HepG2 (cell line): ENCODE measurements at regions not wholly inside any gene's neighbourhood (a gene's known extent, or its start where the extent isn't known, plus 50 kb on each side); places are given as distances from the start of the nearest gene placed in this dataset.

ENCODE experiments used
- ATAC-seq: fragments of 200-7000 bp; cut with Tn5 transposase; 3 replicates; pipeline ENCODE4 v1.9.1; 2020; ENCODE audit warnings: mild to moderate bottlenecking, moderate library complexity
- BruUV-seq: library from RNA; stranded (reverse); fragments of 400-500 nt; replicated peaks from 2 replicates; lab custom pipeline; 2021; lab: Mats Ljungman, UMichigan
- CTCF ChIA-PET: fragments of 300-600 bp; formaldehyde crosslinking; extraction: SDS; loops from one replicate; lab custom pipeline; 2021; ENCODE audit warnings: low total read pairs, inconsistent platforms, low intra/inter-chr PET ratio; lab: Yijun Ruan, JAX
- POLR2A ChIA-PET: fragments of 350-600 bp; sonication (Branson Sonifier 250); formaldehyde crosslinking; loops from one replicate; lab custom pipeline; 2020; ENCODE audit warnings: antibody characterized with exemption, inconsistent platforms; lab: Yijun Ruan, JAX
- DNase-seq: peaks from one replicate; pipeline ENCODE4 v3.0.0-alpha.2; 2015; ENCODE audit warnings: low spot score
- FAIRE-seq: peaks from 3 replicates; lab custom pipeline; 2011; peaks lifted over from hg19 to GRCh38; lab: Jason Lieb, UNC
- H2AFZ ChIP-seq: one replicate; pipeline ENCODE4 v1.6.1; 2011; ENCODE audit warnings: low read length, inconsistent platforms
- H3K27ac ChIP-seq: fragments of 300-600 bp; 3 replicates; pipeline ENCODE4 v1.8.0; 2011; ENCODE audit warnings: mixed run types, mild to moderate bottlenecking, mixed read lengths, low read length, inconsistent platforms; ENCODE audit not compliant: insufficient read depth; ENCODE audit errors: extremely low read length
- H3K27me3 ChIP-seq, 2 experiments: fragments of 200-600 bp in 1 of 2; 2 replicates in 1 of 2; 3 replicates in 1 of 2; pipeline versions ENCODE4 v1.6.0 to v1.8.0; 2011; ENCODE audit warnings: low read length in 2 of 2, mild to moderate bottlenecking in 2 of 2, moderate library complexity in 2 of 2, inconsistent platforms in 1 of 2; ENCODE audit not compliant: insufficient read depth in 2 of 2, control insufficient read depth in 1 of 2
- H3K36me3 ChIP-seq, 2 experiments: fragments of 200-600 bp in 1 of 2; replicated peaks in 1 of 2; 2 replicates in 1 of 2; 3 replicates in 1 of 2; pipeline versions ENCODE4 v1.5.1 to v1.8.0; 2011; ENCODE audit warnings: low read length in 2 of 2, inconsistent platforms in 1 of 2; ENCODE audit not compliant: insufficient read depth in 2 of 2, control insufficient read depth in 1 of 2
- H3K4me1 ChIP-seq: 2 replicates; pipeline ENCODE4 v1.5.1; 2012; ENCODE audit warnings: low read length, inconsistent platforms; ENCODE audit not compliant: insufficient read depth
- H3K4me2 ChIP-seq: 2 replicates; pipeline ENCODE4 v1.6.0; 2011; ENCODE audit warnings: low read depth, low read length, inconsistent platforms
- H3K4me3 ChIP-seq, 3 experiments: fragments of 200-600 bp in 1 of 3; sonication (generic), shearing (Covaris generic) in 1 of 3; replicated peaks in 1 of 3; 2 replicates each; pipeline ENCODE4 v1.5.1; 2011 to 2016; ENCODE audit warnings: low read length in 3 of 3, inconsistent platforms in 2 of 3, low read depth in 2 of 3, mild to moderate bottlenecking in 2 of 3, control low read depth in 1 of 3, mixed read lengths in 1 of 3; ENCODE audit not compliant: insufficient read depth in 1 of 3
- H3K79me2 ChIP-seq: one replicate; pipeline ENCODE4 v1.6.1; 2011; ENCODE audit warnings: low read length, inconsistent platforms; ENCODE audit not compliant: insufficient read depth
- H3K9ac ChIP-seq: 2 replicates; pipeline ENCODE4 v1.6.0; 2011; ENCODE audit warnings: mild to moderate bottlenecking, low read depth, low read length, inconsistent platforms; ENCODE audit not compliant: insufficient read depth
- H3K9me3 ChIP-seq: 2 replicates; pipeline ENCODE4 v1.5.1; 2012; ENCODE audit warnings: mild to moderate bottlenecking, low read length
- H4K20me1 ChIP-seq: 2 replicates; pipeline ENCODE4 v1.6.0; 2011; ENCODE audit warnings: inconsistent platforms, mild to moderate bottlenecking, low read length, moderate library complexity; ENCODE audit not compliant: insufficient read depth
- AGO2 ChIP-seq: fragments of 200-400 bp; formaldehyde crosslinking; optimal IDR thresholded peaks from 2 replicates; pipeline ENCODE3; 2017; ENCODE audit warnings: mild to moderate bottlenecking, low read depth, low read length, moderate library complexity
- KDM5A ChIP-seq: fragments of 200-600 bp; sonication (generic); IDR thresholded peaks from 2 replicates; pipeline ENCODE4 v1.7.0; 2018; ENCODE audit warnings: antibody characterized with exemption, mild to moderate bottlenecking, low read length, borderline replicate concordance
- ZNF598 ChIP-seq: sonication (generic); formaldehyde crosslinking; IDR thresholded peaks from 2 replicates; pipeline ENCODE4 v1.5.1; 2020; ENCODE audit warnings: mild to moderate bottlenecking, missing genetic modification reagents, borderline replicate concordance
- WGBS: methylation state at CpG from one replicate; pipeline ENCODE4 v1.1.6; 2017; ENCODE audit warnings: low lambda C conversion rate; 5-methylcytosine and 5-hydroxymethylcytosine counted together
- in situ Hi-C: cut with HindIII; loops from 2 replicates; pipeline ENCODE4 v1.10.0; 2017; ENCODE audit warnings: low pct_unique_long_range_greater_than_20kb; ENCODE audit not compliant: extremely low pct_ligation_motif_present
- intact Hi-C: fragments of 100-400 bp; cut with micrococcal nuclease; formaldehyde crosslinking; loops from one replicate; pipeline ENCODE4 v1.10.0; 2022; ENCODE audit not compliant: unreplicated experiment
- TF ChIP-seq, protein P1 (sequence below): sonication (generic); formaldehyde crosslinking; IDR thresholded peaks from 2 replicates; pipeline ENCODE4 v1.8.0; 2022; ENCODE audit warnings: mild to moderate bottlenecking, missing genetic modification reagents, borderline replicate concordance

DNA sequence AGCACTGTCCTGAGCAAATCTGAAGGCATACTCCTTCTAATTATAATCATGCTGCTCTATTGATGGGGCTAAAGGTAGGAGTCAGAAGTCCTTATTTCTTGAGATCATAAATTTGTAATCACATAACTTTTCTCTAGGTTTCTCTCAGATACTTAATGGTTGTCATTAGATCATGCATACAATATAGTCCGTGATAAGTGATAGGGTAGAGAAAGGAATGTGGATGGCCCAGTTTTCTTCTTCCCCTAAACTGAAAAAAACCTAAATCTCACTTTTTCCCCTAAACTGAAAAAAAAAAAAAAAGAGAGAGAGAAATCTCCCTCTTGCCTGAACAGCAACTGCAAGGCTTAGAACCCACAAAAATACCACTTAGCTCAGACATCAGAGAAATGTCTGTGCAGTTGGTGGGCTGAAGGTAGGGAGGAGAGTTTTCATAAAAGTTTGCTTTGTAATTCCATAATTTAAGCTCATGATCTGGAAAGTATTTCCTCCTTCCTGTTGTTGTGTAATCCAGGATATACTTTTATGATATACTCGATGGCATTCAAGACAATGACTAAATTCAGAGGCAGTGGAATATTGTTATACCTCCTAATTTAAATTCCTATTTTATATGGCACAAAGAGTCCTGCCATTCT, 79.3 kb upstream of the ITPRID2 start:
- DNase-seq (no peak), ATAC-seq (no peak), FAIRE-seq (no peak)
- TF ChIP-seq AGO2 (no peak), ZNF598 (no peak)
- TF ChIP-seq, protein P1, sequence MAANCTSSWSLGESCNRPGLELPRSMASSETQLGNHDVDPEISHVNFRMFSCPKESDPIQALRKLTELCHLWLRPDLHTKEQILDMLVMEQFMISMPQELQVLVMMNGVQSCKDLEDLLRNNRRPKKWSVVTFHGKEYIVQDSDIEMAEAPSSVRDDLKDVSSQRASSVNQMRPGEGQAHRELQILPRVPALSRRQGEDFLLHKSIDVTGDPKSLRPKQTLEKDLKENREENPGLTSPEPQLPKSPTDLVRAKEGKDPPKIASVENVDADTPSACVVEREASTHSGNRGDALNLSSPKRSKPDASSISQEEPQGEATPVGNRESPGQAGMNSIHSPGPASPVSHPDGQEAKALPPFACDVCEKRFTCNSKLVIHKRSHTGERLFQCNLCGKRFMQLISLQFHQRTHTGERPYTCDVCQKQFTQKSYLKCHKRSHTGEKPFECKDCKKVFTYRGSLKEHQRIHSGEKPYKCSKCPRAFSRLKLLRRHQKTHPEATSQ (CRISPR knock-in tag), result no peak
- Histone ChIP-seq H3K9ac (no peak overlapping the region), H3K4me3 (no peak overlapping the region), H3K4me1 (peaks cover 25% of the 10 kb centered on the region), H4K20me1 (no peaks in the 10 kb centered on the region), H3K79me2 (no peaks in the 10 kb centered on the region), H2AFZ (no peak overlapping the region), H3K27me3 (no peaks in the 10 kb centered on the region), H3K4me2 (no peak overlapping the region), H3K9me3 (no peaks in the 10 kb centered on the region), H3K27ac (no peak overlapping the region), H3K36me3 (no peaks in the 10 kb centered on the region)
- in situ Hi-C loops, result no loop called here
- ChIA-PET CTCF (no interaction called here), POLR2A (no interaction called here)
- WGBS, result 70% methylated on average over 2 of the region's 2 CpGs
- intact Hi-C loops, result loop anchor here (5.0 kb wide), 1 partner anchor 70 kb away; no protein-coding TSS in a partner anchor
- BruUV-seq, result no TSS peak

DNA sequence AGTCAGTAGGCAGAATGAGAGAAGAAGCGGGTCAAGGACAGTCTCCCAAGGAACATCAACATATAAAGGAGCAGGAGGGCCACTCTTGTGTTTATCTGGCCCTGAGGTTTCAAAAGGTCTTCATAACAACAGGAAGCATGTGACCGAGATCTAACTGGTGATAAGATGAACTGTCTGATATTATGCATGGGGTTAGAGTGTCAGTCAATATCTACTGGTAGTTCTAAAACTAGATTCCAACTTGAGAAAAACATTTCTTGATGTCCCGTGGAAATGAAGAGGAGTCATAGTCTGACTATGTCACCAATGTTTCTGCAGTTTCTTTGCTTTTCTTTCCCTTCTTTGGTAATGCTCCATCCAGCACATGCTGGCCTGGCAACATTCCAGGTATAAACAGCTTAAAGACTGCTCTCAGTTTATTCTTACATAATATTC, 77.5 kb upstream of the ITPRID2 start:
- H3K9me3 ChIP-seq, result no peaks in the 10 kb centered on the region
- no peak for TF ChIP-seq KDM5A
- TF ChIP-seq, all 625 proteins: peak for 0
- H3K36me3 ChIP-seq, result no peaks in the 10 kb centered on the region
- POLR2A ChIA-PET, result no interaction called here
- peaks cover 25% of the 10 kb centered on the region for H3K4me1 ChIP-seq
- H2AFZ ChIP-seq, result no peak overlapping the region
- ATAC-seq (no peak), FAIRE-seq (no peak), DNase-seq (no peak)
- no peak overlapping the region for H3K9ac ChIP-seq
- no peaks in the 10 kb centered on the region for H3K27me3 ChIP-seq
- H3K4me2 ChIP-seq, result no peak overlapping the region
- no peaks in the 10 kb centered on the region for H3K79me2 ChIP-seq
- WGBS, result 34% methylated on average over 3 of the region's 3 CpGs
- H4K20me1 ChIP-seq, result no peaks in the 10 kb centered on the region
- in situ Hi-C loops, result no loop called here
- BruUV-seq, result no TSS peak
- CTCF ChIA-PET, result no interaction called here
- H3K4me3 ChIP-seq, result no peak overlapping the region
- intact Hi-C loops, result loop anchor here (5.0 kb wide), 1 partner anchor 72 kb away; no protein-coding TSS in a partner anchor
- H3K27ac ChIP-seq, result no peak overlapping the region
